Ishikawa (cell line): ENCODE measurements at regions not wholly inside any gene's neighbourhood (a gene's known extent, or its start where the extent isn't known, plus 50 kb on each side); places are given as distances from the start of the nearest gene placed in this dataset.

Experiments used
- CEBPB ChIP-seq: IDR thresholded peaks from 2 replicates; pipeline ENCODE4 v1.6.1; 2012
- CREB1 ChIP-seq: IDR thresholded peaks from 2 replicates; pipeline ENCODE4 v1.6.1; 2012; ENCODE audit warnings: low read depth
- EGR1 ChIP-seq: IDR thresholded peaks from 2 replicates; pipeline ENCODE4 v1.6.1; 2012
- EP300 ChIP-seq: IDR thresholded peaks from 2 replicates; pipeline ENCODE4 v1.6.1; 2012; ENCODE audit warnings: borderline replicate concordance
- FOXM1 ChIP-seq: IDR thresholded peaks from 2 replicates; pipeline ENCODE4 v1.6.1; 2012; ENCODE audit warnings: low read depth, borderline replicate concordance
- MAX ChIP-seq: IDR thresholded peaks from 2 replicates; pipeline ENCODE4 v1.6.1; 2012
- NFIC ChIP-seq: IDR thresholded peaks from 2 replicates; pipeline ENCODE4 v1.6.1; 2012
- RAD21 ChIP-seq: IDR thresholded peaks from 2 replicates; pipeline ENCODE4 v1.6.1; 2012; ENCODE audit warnings: low read depth
- REST ChIP-seq: IDR thresholded peaks from 2 replicates; pipeline ENCODE4 v1.6.1; 2012; ENCODE audit warnings: low read depth, mild to moderate bottlenecking
- TAF1 ChIP-seq: IDR thresholded peaks from 2 replicates; pipeline ENCODE4 v1.6.1; 2012; ENCODE audit warnings: low read depth, mild to moderate bottlenecking
- TCF12 ChIP-seq: IDR thresholded peaks from 2 replicates; pipeline ENCODE4 v1.6.1; 2012; ENCODE audit warnings: low read depth
- TEAD4 ChIP-seq: IDR thresholded peaks from 2 replicates; pipeline ENCODE4 v1.6.1; 2012
- USF1 ChIP-seq: IDR thresholded peaks from 2 replicates; pipeline ENCODE4 v1.6.1; 2012
- YY1 ChIP-seq: IDR thresholded peaks from 2 replicates; pipeline ENCODE4 v1.6.1; 2012; ENCODE audit warnings: low read depth
- ZBTB7A ChIP-seq: IDR thresholded peaks from 2 replicates; pipeline ENCODE4 v1.6.1; 2012; ENCODE audit warnings: low read depth

GRCh38 chr2:186256540-186256939 is 229.5 kb upstream of the ZC3H15 start:
- no peak for TF ChIP-seq MAX
- peak; percentile 79 for TF ChIP-seq RAD21

DNA sequence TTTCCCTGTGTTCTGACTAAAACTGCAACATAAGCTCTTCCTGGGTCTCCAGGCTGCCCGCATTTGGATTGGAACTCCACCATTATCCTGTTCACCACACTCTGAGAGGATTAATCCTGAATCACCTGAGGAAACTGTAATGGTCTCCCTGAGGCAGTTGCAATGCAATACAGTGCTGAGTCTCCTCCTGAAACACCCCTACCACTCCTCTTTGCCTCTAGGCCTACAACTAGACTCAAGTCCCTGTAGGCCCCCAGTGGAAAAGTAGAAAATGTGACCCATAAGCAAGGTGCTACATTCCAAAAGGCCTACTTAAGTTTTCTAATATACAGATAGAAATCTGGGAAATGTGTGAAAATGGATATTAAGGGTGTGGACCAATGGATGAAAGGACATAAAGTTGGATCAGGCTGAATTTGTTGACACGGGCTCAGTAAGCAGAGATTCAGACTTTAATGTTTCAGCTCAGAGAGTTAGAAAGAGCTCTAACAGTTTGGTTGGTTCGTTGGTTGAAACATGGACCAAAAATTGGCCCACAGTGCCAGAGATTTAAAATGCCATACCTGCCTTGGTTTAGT is 222.3 kb upstream of the ZC3H15 start:
- TF ChIP-seq EP300 (no peak), TAF1 (no peak), REST (no peak), RAD21 (no peak), TCF12 (no peak), NFIC (no peak)

DNA sequence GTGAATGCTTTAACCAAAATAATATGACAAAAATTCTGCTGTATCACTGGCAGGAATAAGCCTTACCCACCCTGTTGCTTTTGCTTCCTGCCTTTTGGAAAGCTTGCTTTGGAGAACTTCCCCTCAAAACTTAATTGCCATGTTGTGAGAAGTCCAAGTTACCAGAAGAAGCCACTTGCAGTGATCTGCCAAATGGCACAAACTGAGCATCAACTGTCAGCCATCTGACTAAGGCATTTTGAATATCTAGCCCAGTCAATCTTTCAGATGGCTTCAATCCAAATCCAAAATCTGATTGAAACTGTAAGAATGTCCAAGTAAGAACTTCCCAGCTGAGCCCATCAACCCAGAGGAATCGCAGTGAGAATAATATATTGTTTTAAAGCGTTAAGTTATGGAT is 216.5 kb upstream of the ZC3H15 start:
- no peak for TF ChIP-seq ZBTB7A
- TF ChIP-seq MAX, result no peak
- TF ChIP-seq EGR1, result no peak
- no peak for TF ChIP-seq CREB1
- TF ChIP-seq REST, result no peak
- TF ChIP-seq CEBPB, result no peak
- no peak for TF ChIP-seq FOXM1
- no peak for TF ChIP-seq NFIC
- TF ChIP-seq EP300, result no peak
- no peak for TF ChIP-seq TEAD4
- TF ChIP-seq YY1, result no peak
- no peak for TF ChIP-seq TCF12
- TF ChIP-seq USF1, result no peak
- TF ChIP-seq TAF1, result no peak
- TF ChIP-seq RAD21, result no peak

DNA sequence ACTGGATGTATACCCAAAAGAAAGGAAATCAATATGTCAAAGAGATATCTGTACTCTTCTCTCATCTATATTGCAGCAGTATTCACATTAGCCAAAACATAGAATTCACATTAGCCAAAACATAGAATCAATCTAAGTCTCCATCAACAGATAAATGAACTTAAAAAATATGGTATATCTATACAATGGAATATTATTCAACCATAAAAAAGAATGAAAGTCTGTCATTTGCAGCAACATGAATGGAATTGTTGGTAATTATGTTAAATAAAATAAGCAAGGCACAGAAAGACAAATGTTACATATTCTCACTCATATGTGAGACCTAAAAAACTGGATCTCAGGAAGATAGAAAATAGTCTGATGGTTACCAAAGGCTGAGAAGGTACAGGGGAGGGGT is 212.1 kb upstream of the ZC3H15 start:
- no peak for TF ChIP-seq YY1
- TF ChIP-seq FOXM1, result no peak
- no peak for TF ChIP-seq REST
- no peak for TF ChIP-seq NFIC
- TF ChIP-seq MAX, result no peak
- no peak for TF ChIP-seq TCF12
- no peak for TF ChIP-seq TAF1
- no peak for TF ChIP-seq USF1
- no peak for TF ChIP-seq EGR1
- TF ChIP-seq ZBTB7A, result no peak
- no peak for TF ChIP-seq EP300
- TF ChIP-seq CEBPB, result no peak
- no peak for TF ChIP-seq RAD21
- no peak for TF ChIP-seq TEAD4
- no peak for TF ChIP-seq CREB1
